AG20443 (cell line): ENCODE measurements at regions not wholly inside any gene's neighbourhood (a gene's known extent, or its start where the extent isn't known, plus 50 kb on each side); places are given as distances from the start of the nearest gene placed in this dataset.

Experiments used
- DNase-seq: peaks from one replicate; pipeline ENCODE4 v3.0.0; 2012; ENCODE audit warnings: low spot score, mixed read lengths

GRCh38 chr4:149121023-149121404, 678.8 kb upstream of the NR3C2 start:
- DNase-seq = no peak

- no peak for DNase-seq
These were observed 678.3 kb upstream of the NR3C2 start for GRCh38 chr4:149120331-149121022.

DNA sequence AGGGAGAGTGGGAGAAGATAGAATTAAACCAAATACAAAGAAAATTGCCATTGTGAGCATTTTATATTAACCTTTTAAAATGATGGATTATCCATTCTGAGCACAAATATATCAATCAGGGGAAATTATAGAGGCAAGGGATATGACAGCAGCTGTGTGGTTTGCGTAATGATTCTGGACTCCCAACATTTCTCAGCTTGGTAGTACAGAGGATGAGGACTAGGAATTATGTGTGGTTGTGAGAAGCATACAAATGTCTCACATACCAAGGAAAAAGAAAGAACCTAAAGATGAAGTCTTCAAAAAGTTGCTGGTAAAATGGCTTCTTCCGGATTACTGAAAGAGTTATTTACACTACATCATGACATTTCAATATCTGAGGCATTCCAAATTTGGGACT, 674.6 kb upstream of the NR3C2 start:
- no peak for DNase-seq

GRCh38 chr4:149113804-149114430, 671.7 kb upstream of the NR3C2 start:
- peak; percentile 76 for DNase-seq

GRCh38 chr4:149112109-149112508, 669.9 kb upstream of the NR3C2 start:
- no peak for DNase-seq

GRCh38 chr4:149110481-149110880, 668.3 kb upstream of the NR3C2 start:
- no peak for DNase-seq

DNA sequence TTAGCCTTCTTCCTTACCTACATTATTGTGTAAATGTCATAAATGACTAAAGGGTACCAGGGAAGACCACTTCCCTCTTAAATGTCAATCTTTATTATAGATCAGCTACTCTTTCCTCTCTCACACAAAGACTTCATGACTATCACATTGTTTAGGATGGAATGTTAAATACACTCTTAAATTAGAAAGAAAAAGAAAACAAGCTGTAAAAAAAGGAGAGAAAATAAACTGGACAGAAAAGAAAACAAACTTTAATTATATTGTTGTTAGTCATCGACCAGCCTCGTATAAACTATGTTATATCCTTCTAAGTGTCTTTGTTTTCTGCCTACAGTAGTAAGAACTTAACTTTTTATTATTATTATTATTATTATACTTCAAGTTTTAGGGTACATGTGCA, 666.4 kb upstream of the NR3C2 start:
- no peak for DNase-seq

GRCh38 chr4:149102765-149103164, 660.6 kb upstream of the NR3C2 start:
- peak; percentile 14 for DNase-seq

DNA sequence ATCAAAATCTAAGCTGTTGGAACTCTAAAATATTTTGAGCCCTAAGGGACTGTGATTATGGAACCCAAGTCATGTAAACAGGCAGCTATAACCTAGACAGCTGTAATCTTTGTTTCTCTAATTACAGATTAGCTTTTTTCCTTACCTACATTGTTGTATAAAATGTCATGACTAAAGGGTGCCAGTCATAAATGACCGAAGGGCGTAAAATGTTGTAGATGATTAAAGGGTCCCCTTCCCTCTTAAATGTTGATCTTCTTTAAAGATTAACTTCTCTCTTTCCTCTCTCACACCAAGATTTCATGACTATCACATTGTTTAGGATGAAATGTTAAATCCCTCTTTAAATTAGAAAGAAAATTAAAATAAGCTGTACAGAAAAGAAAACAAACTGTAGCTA, 659.4 kb upstream of the NR3C2 start:
- no peak for DNase-seq

- peak; percentile 17 for DNase-seq
These were observed 653.6 kb upstream of the NR3C2 start for GRCh38 chr4:149095811-149096210.

GRCh38 chr4:149095001-149095400, 652.8 kb upstream of the NR3C2 start:
- DNase-seq = no peak

DNA sequence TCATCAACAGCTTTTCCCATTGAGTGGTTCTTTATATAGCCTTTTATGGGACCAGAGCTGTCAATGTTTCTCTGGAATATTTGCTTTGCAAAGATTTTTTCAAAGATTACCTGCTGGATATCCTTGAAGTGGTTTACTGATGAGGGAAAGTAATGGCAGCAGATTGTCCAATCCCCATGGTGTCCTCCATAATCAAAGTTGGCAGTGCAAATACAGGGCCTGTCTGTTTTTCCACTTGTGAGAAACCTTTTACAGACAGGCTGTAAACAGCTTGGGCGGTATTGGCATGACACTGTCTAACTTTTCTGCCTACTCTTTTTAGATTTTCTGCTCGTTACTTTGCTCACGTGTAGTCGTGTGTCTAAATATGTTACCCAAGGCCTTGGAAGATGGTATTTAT, 641.9 kb upstream of the NR3C2 start:
- no peak for DNase-seq

GRCh38 chr4:149077181-149077580, 635.0 kb upstream of the NR3C2 start:
- no peak for DNase-seq

DNA sequence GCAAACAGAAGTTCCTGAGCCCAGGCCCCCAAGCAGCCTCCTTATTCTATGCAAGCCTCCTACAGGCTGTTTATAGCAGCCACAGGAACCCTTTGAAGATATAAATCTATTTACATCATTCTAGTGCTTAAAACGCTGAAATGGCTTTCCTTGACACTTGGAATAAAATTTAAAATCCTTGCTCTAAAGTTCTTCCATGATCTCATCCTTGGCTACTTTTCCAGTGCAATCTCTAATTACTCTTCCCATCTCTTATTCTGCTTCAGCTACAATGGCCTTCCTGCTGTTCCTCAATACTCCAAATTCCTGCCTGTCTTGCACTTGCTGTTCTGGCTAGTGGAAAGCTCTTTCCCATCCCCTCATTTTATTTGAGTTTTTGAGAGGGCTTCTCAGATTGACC, 634.2 kb upstream of the NR3C2 start:
- DNase-seq = no peak

DNA sequence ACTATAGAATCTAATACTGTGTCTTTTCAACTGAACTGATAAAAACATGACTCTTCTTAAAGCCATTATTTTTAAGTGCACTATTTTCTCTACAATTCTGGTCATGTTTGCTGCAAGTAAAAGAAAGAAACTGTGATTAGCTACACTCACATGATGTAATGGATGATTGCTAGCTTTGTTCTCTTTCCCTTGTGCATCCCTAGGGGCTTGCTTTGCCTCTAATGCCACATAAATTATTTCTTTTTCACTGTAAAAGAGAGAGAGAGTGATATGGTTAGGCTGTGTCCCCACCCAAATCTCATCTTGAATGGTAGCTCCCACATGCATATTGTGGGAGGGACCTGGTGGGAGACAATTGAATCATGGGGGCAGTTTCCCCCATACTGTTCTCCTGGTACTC, 630.2 kb upstream of the NR3C2 start:
- DNase-seq = no peak

GRCh38 chr4:149065753-149066152, 623.5 kb upstream of the NR3C2 start:
- no peak for DNase-seq

- no peak for DNase-seq
These were observed 620.8 kb upstream of the NR3C2 start for GRCh38 chr4:149062997-149063396.

DNA sequence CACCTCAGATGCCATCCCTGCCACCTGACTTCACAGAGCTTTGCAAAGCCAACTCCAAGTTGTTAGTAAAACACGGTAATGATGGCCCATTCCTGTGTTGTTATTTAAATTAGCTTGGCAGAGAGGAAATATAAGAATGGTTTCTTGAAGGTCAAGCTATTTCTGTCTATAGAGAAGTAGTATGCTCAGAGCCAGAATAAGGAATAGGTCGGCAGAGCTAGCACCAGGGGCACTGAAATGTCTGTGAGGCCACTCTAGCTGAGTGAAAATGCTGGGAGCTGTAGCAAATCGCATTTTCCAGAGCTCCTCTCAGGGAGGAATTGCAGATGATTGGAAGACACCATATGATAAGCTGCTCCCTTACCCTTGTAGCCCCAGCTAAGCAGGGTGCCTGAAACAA, 615.4 kb upstream of the NR3C2 start:
- DNase-seq = no peak

- DNase-seq = no peak
These were observed 614.4 kb upstream of the NR3C2 start for GRCh38 chr4:149056615-149057014.

- DNase-seq = no peak
These were observed 613.4 kb upstream of the NR3C2 start for GRCh38 chr4:149055624-149056023.

GRCh38 chr4:149050840-149051239, 608.6 kb upstream of the NR3C2 start:
- DNase-seq = no peak

GRCh38 chr4:149048451-149049143, 606.4 kb upstream of the NR3C2 start:
- no peak for DNase-seq

DNA sequence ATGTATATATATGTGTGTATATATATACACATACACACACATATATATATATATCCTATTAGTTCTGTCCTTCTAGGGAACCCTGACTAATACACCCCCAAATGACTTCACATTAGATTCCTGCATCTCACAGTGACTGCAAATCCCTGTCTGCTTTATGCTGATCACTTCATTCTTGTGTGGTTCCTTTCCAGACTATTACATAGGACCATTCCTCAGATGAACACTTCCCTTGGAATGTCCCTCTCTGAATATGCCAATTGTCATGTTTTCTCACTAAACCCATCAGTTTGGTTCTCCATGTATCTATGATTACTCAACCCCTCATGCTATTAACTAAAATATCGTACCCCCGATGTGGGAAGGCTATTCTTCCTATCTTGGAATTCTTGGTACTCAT, 605.2 kb upstream of the NR3C2 start:
- DNase-seq = peak; percentile 20

- DNase-seq = no peak
These were observed 603.5 kb upstream of the NR3C2 start for GRCh38 chr4:149045731-149046130.
